Retinal pigment epithelial cell (primary cell): ENCODE measurements at regions not wholly inside any gene's neighbourhood (a gene's known extent, or its start where the extent isn't known, plus 50 kb on each side); places are given as distances from the start of the nearest gene placed in this dataset.

Experiments
- DNase-seq: peaks from one replicate; pipeline ENCODE4 v3.0.0-alpha.2; 2010; ENCODE audit warnings: low read depth
- H3K4me3 ChIP-seq: 2 replicates; pipeline ENCODE4 v1.5.1; 2011; ENCODE audit warnings: mild to moderate bottlenecking, low read length, control low read depth, moderate library complexity
- CTCF ChIP-seq: conservative IDR thresholded peaks from 2 replicates; pipeline ENCODE4 v1.5.1; 2011; ENCODE audit warnings: low read depth, low read length, control low read depth, inconsistent platforms

- no peak for DNase-seq
- TF ChIP-seq CTCF, result no peak
- no peak overlapping the region for H3K4me3 ChIP-seq
Observed at GRCh38 chr1:87218618-87219017, 110.1 kb upstream of the LMO4 start.

GRCh38 chr1:87219141-87219540 is 109.5 kb upstream of the LMO4 start:
- DNase-seq, result no peak
- H3K4me3 ChIP-seq, result no peak overlapping the region
- no peak for TF ChIP-seq CTCF

GRCh38 chr1:87219626-87220025 is 109.1 kb upstream of the LMO4 start:
- no peak for TF ChIP-seq CTCF
- no peak for DNase-seq
- H3K4me3 ChIP-seq, result no peak overlapping the region

- DNase-seq, result no peak
- H3K4me3 ChIP-seq, result no peak overlapping the region
- TF ChIP-seq CTCF, result no peak
Observed at GRCh38 chr1:87220993-87221392, 107.7 kb upstream of the LMO4 start.

GRCh38 chr1:87224201-87224600 is 104.5 kb upstream of the LMO4 start:
- no peak for TF ChIP-seq CTCF

GRCh38 chr1:87225171-87225570 is 103.5 kb upstream of the LMO4 start:
- TF ChIP-seq CTCF, result no peak

More at GRCh38 chr1:87224201-87224600, 104.5 kb upstream of the LMO4 start:
- H3K4me3 ChIP-seq, result no peak overlapping the region
- DNase-seq, result peak; percentile 99

GRCh38 chr1:87226341-87226760 is 102.3 kb upstream of the LMO4 start:
- peak; percentile 99 for DNase-seq
- no peak overlapping the region for H3K4me3 ChIP-seq
- no peak for TF ChIP-seq CTCF

More at GRCh38 chr1:87225171-87225570, 103.5 kb upstream of the LMO4 start:
- H3K4me3 ChIP-seq, result no peak overlapping the region
- no peak for DNase-seq
